RWPE1 (cell line): ENCODE measurements at regions not wholly inside any gene's neighbourhood (a gene's known extent, or its start where the extent isn't known, plus 50 kb on each side); places are given as distances from the start of the nearest gene placed in this dataset.
A peak's percentile ranks its signal among the peaks of the same experiment; 100 is the strongest.

Source experiments
- CTCF ChIA-PET: fragments of 350-600 bp; sonication (Branson Sonifier 250); formaldehyde crosslinking; extraction: SDS; loops from one replicate; lab custom pipeline; 2021; lab: Yijun Ruan, JAX
- POLR2A ChIA-PET: fragments of 400-600 bp; formaldehyde crosslinking; extraction: SDS; loops from one replicate; lab custom pipeline; 2020; ENCODE audit warnings: antibody characterized with exemption; ENCODE audit not compliant: low non-redundant PET; lab: Yijun Ruan, JAX
- DNase-seq: peaks from one replicate; pipeline ENCODE4 v3.0.0; 2012; ENCODE audit warnings: low spot score
- H3K27ac ChIP-seq: fragments of 450-650 bp; 2 replicates; pipeline ENCODE4 v1.5.1; 2017
- CTCF ChIP-seq: fragments of 450-650 bp; conservative IDR thresholded peaks from 2 replicates; pipeline ENCODE4 v1.5.1; 2017; ENCODE audit warnings: low read depth, mild to moderate bottlenecking

DNA sequence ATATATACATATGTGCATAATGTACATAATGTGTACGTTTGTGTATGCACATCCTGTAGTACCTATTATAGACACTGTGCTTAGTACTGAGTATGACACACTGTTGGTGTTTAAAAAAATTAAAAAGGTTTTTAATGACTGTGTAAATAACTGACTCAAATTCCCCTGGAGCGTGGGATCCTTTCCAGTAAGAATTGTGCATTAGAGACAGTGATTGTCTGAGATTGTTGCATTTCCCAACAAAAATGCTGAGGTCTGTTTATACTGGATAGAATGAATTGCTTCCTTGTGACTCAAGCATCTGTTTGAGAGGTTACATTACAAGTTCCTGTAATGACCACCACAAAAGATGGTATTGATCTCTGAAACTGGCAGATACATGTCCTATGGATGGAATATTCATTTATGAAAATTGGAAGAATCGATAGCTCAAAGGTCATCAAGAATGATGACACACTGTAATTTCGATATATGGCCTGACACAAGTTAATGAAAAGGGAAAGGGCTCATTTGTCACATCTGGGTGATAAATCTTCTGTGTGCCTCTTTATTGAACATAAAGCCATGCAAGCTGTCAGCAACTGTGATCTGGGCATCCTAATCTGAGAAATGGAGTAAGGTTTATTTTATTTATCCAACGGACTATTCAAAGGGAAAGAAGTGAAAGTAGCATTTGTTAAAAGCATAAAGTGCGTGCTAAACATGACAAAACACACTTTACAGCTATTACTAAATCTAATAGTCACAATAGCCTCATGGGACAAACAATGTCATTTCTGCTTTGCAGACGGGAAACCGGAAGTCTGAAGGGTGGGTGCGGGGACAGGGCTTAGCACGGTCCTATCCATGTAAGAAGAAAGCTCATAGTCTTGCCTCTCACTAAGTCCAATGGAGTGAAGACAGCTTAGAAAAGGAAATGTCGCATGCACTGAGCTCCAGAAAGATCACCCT lies 228.8 kb downstream of the CDH11 start:
- ChIA-PET CTCF (no interaction called here), POLR2A (no interaction called here)
- peak; percentile 14 for DNase-seq
- H3K27ac ChIP-seq, result no peak overlapping the region
- TF ChIP-seq CTCF, result no peak

DNA sequence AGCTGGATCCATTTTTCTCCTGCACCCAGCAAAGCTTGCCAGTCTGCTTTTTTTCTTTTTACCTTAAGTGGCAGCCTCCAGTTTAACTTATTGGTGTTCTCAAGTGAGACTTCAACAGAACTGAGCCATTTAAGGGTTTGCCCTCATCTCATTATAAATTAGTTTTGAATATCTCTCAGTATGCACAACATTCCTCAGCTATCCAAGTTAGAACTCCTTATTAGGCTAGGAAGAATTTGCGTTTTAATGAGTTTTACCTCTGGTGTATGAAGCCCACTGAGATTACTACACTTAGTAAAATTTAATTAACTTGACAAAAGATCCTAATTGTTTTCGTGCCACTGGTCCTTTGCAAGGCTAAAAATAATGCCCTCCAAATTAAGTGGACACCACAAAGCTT lies 232.4 kb downstream of the CDH11 start:
- H3K27ac ChIP-seq, result no peak overlapping the region
- POLR2A ChIA-PET, result no interaction called here
- CTCF ChIA-PET, result no interaction called here
- no peak for TF ChIP-seq CTCF
- DNase-seq, result no peak

DNA sequence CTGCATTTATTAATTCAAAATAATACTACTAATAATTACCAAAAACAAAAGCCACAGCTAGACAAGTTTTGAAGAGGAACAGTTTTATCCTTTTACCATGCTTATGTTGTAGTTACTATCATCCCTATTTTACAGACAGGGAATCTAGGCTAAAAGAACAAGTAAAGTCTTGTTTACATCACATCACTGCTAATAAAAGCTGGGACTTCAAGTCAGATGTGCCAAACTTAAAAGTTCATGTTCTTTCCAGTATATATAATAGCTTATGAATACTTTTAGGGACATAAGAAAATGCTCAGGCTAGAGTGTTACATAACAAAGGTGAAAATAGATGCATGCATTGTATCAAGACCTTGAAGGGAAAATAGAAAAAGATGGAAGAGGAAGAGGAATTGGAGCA lies 234.2 kb downstream of the CDH11 start:
- POLR2A ChIA-PET, result no interaction called here
- CTCF ChIA-PET, result no interaction called here
- no peak overlapping the region for H3K27ac ChIP-seq
- no peak for DNase-seq
- no peak for TF ChIP-seq CTCF

DNA sequence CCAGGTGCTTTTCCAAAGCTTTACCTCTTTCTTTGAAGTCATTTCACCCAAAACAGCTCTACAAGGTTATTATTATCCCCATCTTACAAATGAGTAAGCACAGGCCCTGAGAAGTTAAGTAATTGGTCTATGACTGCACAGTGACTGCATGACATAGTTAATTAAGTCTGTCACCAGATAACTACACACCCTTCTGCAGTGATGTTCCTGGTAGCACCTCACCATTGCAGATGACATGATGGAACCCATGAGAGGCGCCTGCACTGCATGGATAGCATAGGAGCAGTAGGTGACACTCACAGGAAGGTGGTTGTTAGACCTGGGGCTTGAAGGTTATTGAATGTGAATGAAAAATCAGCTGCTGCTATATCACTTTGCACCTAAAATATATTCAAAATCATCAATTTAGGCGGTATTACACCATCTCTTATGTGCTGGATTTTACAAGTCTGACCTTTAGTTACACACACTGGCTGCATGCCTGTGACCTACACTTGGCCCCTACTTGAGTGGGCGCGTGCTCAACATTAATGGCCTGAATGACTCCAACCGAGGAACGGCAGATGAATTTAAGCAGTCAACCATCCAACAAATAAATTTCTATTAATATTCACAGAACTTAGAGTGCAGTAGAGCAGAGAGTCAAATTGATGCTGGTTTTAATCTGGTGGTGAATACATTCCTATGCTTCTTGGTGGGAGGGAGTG lies 239.6 kb downstream of the CDH11 start:
- no peak overlapping the region for H3K27ac ChIP-seq
- no peak for DNase-seq
- POLR2A ChIA-PET, result no interaction called here
- CTCF ChIA-PET, result no interaction called here
- TF ChIP-seq CTCF, result no peak

- no peak overlapping the region for H3K27ac ChIP-seq
- POLR2A ChIA-PET, result no interaction called here
- CTCF ChIA-PET, result no interaction called here
- no peak for DNase-seq
- no peak for TF ChIP-seq CTCF
Observed at GRCh38 chr16:64880994-64881393, 240.9 kb downstream of the CDH11 start.

DNA sequence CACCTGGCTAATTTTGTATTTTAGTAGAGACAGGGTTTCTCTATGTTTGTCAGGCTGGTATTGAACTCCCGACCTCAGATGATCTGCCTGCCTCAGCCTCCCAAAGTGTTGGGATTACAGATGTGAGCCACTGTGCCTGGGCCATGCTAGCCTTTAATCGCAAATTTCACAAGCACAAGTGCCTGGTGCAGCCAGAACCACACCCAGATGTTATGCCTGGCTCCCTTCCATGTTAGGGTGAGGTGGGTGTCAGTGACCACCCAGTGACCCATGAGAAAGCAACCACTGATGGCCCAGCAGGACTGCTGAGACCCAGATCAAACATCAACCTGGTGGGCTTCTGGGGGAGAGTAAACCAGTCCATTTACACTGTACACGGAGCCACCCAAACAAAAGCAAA lies 241.9 kb downstream of the CDH11 start:
- ChIA-PET POLR2A (no interaction called here), CTCF (no interaction called here)
- TF ChIP-seq CTCF, result no peak
- H3K27ac ChIP-seq, result no peak overlapping the region
- no peak for DNase-seq
